DMS53 treated with DMSO at 0.1 percent for 48 hours (cell line): ENCODE measurements at regions not wholly inside any gene's neighbourhood (a gene's known extent, or its start where the extent isn't known, plus 50 kb on each side); places are given as distances from the start of the nearest gene placed in this dataset.

Experiments used
- DNase-seq: peaks from one replicate; lab custom pipeline; 2025; ENCODE audit not compliant: unreplicated experiment; lab: John Stamatoyannopoulos, UW

DNA sequence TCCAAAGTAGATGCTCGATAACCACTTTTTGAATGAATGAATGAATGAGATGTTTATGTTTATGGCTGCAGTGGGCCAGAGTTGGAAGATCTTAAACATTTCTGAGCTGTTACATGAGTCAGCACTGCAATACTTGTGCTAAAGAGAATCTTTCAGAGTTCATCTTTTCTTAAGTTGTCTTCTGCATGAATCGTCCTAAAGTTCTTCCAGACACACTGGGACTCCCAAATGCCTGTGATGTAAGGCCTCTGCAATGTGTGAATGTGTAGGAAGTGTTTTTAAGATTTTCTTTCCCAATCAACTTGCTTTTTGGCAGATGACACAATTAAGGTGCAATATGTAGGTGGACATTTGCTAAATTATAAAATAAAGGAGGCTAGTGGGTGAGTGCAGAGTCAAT, 50.3 kb upstream of the TRIM9 start:
- no peak for DNase-seq

DNA sequence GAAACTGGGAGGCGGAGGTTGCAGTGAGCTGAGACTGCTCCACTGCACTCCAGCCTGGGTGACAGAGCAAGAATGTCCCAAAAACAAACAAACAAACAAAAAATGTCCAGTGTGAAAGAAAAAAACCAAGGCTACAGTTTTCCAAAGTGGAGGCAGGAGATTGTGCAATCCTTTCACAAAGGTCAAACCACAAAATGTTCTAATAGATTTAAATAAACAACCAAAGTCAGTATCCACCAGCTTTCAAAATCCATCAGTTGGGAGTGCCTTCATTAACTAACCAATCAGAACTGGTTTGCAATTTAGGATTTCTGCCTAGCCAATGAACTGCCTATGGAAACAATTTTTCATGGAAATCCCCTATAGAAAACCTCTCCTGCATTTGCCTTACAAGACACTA, 52.3 kb upstream of the TRIM9 start:
- DNase-seq: no peak

DNA sequence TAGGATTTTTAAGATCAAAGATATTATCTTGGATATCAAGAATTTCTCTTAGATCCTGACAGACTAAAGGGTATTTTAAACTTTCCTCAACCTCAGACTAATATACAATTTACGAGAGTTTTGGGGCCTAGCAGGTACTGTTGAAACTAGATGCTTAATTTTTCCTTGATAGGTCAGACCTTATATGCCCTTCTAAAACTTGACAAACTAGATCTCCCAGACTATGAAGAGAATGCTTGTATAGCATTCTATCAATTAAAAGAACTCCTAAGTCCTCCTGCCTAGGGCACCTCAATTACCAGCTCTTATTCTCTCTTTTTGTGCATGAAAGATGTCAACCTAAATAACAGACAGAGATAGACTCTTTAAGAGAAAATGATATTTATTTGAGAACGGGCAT, 60.4 kb upstream of the TRIM9 start:
- no peak for DNase-seq

DNA sequence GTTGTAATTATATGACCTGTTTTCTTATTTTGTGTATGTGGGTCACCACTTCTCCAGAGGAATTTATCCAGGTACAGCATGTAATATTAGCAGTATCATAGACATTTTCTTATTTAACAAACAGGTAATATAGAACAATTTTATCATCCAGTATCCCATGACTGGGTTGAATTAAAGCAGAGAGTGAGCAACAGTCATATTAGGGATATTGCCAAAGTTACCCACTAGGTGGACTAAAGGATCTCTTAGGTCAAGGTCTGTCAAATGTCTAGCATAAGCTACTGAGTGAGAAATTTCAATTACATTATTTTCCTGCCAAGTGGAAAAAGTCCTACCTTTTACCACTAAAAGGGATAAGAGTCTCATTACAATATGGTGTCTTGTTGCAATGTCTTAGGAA, 62.1 kb upstream of the TRIM9 start:
- DNase-seq: peak; percentile 39

DNA sequence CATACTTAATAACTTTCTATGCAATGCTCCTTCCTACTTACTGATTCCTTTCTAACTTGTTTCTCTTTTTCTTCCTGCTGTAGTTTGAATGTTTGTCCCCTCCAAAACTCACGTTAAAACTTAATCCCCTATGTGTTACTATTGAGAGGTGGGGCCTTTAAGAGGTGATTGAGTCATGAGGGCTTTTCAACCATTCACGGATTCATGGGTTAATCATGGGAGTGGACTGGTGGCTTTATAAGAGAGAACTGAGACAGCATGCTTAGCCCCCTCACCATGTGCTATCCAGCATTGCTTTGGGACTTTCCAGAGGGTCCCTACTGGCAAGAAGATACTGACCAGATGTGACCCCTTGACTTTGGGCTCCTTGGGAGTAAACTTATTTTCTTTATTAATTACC, 66.0 kb upstream of the TRIM9 start:
- no peak for DNase-seq

- no peak for DNase-seq
These were observed 70.5 kb upstream of the TRIM9 start for GRCh38 chr14:51165415-51165814.

GRCh38 chr14:51167587-51168214, 72.3 kb upstream of the TMX1 start:
- DNase-seq: no peak

GRCh38 chr14:51168215-51168613, 71.8 kb upstream of the TMX1 start:
- no peak for DNase-seq

DNA sequence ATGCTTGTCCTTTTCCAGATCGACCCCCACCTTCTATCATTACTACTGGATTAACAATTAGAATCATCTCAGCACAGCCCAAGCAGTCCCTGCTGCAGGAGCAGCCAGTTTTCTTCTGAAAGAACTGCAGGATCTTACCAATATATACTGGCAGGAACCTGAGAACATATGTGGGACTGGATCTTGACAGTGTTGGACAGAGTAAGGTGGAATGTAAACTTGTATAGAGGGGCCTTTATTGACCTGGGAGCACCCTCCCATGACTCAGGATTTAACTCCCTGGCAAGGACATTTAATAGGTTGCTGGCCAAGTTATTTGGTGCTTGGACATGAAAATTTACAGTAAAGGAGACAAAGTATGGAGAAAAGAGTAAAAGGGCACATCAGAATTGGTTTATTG, 66.2 kb upstream of the TMX1 start:
- no peak for DNase-seq

- DNase-seq: no peak
These were observed 63.2 kb upstream of the TMX1 start for GRCh38 chr14:51176839-51177238.

DNA sequence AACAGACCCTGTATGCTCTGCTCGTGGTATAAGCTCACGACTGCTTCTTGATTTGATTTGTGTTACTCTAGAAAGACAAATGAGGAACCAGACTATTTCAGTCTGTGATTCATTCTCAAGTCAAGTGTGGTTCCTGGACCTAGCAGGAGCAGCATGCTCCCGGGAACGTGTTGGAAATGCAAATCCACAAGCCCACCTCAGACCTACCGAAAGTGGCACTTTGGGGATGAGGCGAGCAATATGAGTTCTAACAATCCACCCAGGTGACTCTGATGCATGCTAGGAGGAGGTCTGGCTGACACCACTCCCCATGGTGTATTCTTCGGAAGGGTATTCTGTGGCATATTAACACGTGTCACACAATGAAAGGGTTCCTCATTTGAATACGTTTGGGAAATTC, 59.5 kb upstream of the TMX1 start:
- DNase-seq: no peak

- no peak for DNase-seq
These were observed 57.9 kb upstream of the TMX1 start for GRCh38 chr14:51182131-51182565.

DNA sequence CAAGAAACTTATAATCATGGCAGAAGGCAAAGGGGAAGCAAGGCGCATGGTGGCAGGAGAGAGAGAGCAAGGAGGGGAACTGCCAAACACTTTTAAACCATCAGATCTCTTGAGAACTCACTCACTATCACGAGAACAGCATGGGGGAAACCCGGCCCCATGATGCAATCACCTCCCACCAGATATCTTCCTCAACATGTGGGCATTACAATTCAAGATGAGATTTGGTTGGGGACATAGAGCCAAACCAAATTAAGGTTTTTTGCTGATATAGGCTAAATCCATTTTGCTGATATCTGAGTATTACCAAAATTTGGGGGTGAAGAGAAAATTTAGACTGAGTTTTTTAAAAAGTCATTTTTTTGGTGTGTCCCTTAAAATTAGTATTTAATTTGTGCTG, 54.9 kb upstream of the TMX1 start:
- DNase-seq: no peak

DNA sequence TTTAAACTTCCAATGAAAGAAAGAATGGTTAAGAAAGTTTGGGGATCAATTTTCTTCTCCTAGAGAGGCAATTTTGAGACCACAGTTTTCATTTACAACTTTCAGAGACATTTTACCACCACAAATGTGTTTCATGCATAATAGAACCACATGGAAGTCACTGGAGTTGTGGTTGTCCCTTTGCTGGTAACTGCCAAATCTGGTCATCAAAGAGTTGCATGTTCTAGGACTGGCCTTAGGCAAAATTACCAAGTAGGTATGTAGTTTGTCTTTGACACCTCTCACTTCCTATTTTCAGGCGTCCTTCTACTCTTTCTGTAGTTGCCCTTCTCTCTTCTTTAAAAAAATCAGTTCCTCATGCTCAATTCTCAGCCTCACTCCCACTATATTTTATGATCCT, 54.3 kb upstream of the TMX1 start:
- DNase-seq: no peak

- no peak for DNase-seq
These were observed 51.4 kb upstream of the TMX1 start for GRCh38 chr14:51188566-51189185.

GRCh38 chr14:51189600-51190376, 50.3 kb upstream of the TMX1 start:
- DNase-seq: no peak
